A673 (cell line): ENCODE measurements at regions not wholly inside any gene's neighbourhood (a gene's known extent, or its start where the extent isn't known, plus 50 kb on each side); places are given as distances from the start of the nearest gene placed in this dataset.

Experiments used
- CTCF ChIP-seq: fragments of 300-800, 200-600 bp; sonication (generic); conservative IDR thresholded peaks from 2 replicates; pipeline ENCODE4 v1.5.1; 2017; ENCODE audit warnings: low read depth, mild to moderate bottlenecking, antibody characterized with exemption, low read length, moderate library complexity, mixed read lengths
- EZH2 ChIP-seq: fragments of 200-600 bp; sonication (generic); IDR thresholded peaks from 2 replicates; pipeline ENCODE4 v1.6.1; 2017; ENCODE audit warnings: borderline replicate concordance, low read depth, mild to moderate bottlenecking, mixed read lengths, antibody characterized with exemption, low read length; ENCODE audit not compliant: poor library complexity, severe bottlenecking

GRCh38 chr6:1445650-1446330 is 56.4 kb downstream of the FOXF2 start:
- TF ChIP-seq CTCF (no peak), EZH2 (no peak)
